GM23338 (cell line): ENCODE measurements at regions not wholly inside any gene's neighbourhood (a gene's known extent, or its start where the extent isn't known, plus 50 kb on each side); places are given as distances from the start of the nearest gene placed in this dataset.

ENCODE experiments used
- CREB1 ChIP-seq: fragments of 250-450 bp; sonication (Bioruptor Pico); IDR thresholded peaks from 2 replicates; pipeline ENCODE4 v1.5.0; 2020; ENCODE audit warnings: low read depth, mild to moderate bottlenecking, moderate library complexity
- CTCF ChIP-seq, 2 experiments: fragments of 200-600 bp in 1 of 2; sonication (generic) in 1 of 2; conservative IDR thresholded peaks; 2 replicates each; pipeline versions ENCODE4 v1.5.1 to v1.6.1; 2016 to 2017; ENCODE audit warnings: antibody characterized with exemption in 2 of 2, low read depth in 2 of 2, mild to moderate bottlenecking in 2 of 2, moderate library complexity in 1 of 2
- EZH2 ChIP-seq: fragments of 200-600 bp; sonication (generic); IDR thresholded peaks from one replicate; pipeline ENCODE4 v1.8.0; 2017; ENCODE audit warnings: antibody characterized with exemption, mild to moderate bottlenecking, low read depth; ENCODE audit not compliant: unreplicated experiment
- POLR2AphosphoS5 ChIP-seq: IDR thresholded peaks from 2 replicates; pipeline ENCODE4 v1.6.1; 2016; ENCODE audit warnings: antibody characterized with exemption, low read depth
- STAT1 ChIP-seq: IDR thresholded peaks from one replicate; pipeline ENCODE4 v1.6.1; 2016; ENCODE audit warnings: antibody characterized with exemption; ENCODE audit not compliant: unreplicated experiment

- no peak for TF ChIP-seq CTCF (conservative IDR thresholded peaks at IDR 0.05; ENCODE audit: low read depth in 2 of 2)
- no peak for TF ChIP-seq POLR2AphosphoS5
- TF ChIP-seq STAT1: no peak
- no peak for TF ChIP-seq CREB1 (CRISPR knock-in tag)
- no peak for TF ChIP-seq EZH2
These were observed 718.2 kb upstream of the LRRN3 start for GRCh38 chr7:110372685-110373084.
